ENCODE measurements at regions not wholly inside any gene's neighbourhood (a gene's known extent, or its start where the extent isn't known, plus 50 kb on each side); places are given as distances from the start of the nearest gene placed in this dataset.
A peak's percentile ranks its signal among the peaks of the same experiment; 100 is the strongest.

DNA sequence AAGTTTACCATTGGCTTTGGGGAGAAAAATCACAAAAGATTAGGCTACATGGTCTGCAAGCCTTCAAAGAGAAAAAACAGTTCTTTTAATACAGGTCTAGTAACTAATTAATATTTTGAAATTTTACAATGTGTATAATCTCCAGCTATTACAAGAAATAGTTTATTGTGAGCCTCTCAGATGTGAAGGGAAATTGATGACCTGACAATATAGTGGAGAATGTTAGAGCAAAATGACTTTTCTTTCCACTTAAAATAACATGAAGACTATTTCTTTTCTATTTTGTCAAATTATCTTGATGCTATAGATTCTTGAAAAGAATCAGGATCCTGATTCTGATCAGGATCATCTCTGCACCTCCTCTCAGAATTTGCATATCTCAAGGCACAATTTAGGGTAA is 362.3 kb downstream of the PMP22 start:
- no peak for DNase-seq (ENCODE audit: low read depth, low spot score)

GRCh38 chr17:14902297-14902696 is 362.8 kb downstream of the PMP22 start:
- DNase-seq (ENCODE audit: low read depth, low spot score), result no peak

DNA sequence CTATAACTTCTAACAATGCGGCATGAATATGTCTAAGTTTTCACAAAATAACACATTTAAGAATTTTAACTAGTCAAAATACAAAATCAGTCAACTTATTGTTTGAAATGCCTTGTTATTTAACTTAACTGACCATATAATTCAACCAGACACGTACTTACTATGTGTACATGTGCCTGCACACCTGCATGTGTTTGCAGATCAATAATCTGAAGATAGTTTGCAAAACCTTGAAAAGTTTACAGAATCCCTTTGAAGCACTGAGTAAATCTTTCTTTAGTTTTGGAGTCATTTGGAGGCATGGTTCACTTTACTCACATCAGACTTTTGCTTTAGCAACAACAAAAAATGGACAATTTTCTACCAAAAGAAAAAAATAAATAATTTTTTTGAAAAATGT is 363.8 kb downstream of the PMP22 start:
- no peak for DNase-seq (ENCODE audit: low read depth, low spot score)

DNA sequence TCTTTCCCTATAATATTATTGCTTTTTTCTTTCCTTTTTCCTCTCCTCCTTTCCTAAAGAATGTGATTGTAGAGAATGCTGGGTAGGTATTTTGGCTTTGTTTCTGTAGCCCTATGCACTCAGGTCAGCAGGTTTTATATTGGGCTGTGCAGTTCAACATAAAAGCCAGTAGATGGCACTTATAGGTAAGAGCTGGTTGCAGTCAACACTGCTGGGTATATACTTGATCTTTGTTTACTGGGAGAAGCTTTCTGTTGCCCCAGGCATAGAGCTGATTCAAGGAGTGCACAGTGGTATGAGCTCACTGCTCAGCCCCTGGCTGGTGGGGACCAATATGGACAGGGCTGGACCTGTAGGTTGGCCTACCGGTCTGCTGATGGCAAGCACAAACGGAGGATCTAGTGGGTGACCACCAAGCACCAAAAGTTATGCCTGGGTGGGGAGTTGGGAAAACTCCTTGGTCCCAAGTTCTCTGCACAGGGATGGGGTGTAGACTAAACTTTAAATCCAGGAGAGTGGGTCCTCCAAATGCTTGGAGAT is 378.9 kb downstream of the PMP22 start:
- no peak for DNase-seq (ENCODE audit: low read depth, low spot score)

- DNase-seq (ENCODE audit: low read depth, low spot score), result no peak
Measured at GRCh38 chr17:14882131-14882530, 383.0 kb downstream of the PMP22 start.

DNA sequence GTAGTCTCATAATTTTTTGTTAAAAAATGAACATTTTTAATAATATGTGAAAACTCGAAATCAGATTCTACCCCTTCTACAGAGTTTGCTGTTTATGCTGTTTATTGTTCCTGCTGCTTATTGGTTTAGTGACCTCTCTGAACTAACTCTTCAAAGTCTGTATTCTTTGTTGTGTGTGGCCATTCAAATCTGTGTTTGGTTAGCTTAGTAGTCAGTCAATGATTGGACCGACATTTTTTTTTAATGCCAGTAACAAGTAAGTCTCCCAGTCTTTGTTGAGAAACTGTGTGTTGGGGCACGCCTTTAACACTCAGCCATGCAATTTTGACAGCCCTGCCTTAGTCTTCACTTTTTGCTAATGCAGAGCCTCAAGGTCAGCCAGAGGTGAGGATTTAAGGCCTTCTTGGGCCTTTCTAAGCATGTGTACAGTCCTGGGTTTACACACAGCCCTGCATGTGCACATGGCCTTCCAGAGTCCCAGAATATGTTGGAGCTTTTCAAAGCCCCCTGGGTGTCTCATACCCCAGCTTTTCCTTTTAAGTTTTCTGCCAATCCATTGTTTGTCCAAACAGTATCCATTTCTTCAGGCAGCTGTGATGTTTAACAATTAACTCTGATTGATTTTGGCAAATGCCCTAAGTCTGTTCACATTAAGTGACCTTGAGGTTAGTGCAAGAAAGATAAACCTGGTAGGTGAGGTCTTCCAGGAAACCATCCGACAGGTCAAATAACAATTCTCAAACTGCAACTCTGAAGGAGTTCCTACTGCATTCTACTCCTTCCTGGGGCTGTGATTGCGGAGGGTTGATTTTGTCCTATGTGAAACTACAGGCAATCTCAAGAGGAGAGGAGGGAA is 389.3 kb downstream of the PMP22 start:
- DNase-seq (ENCODE audit: low read depth, low spot score), result no peak

DNA sequence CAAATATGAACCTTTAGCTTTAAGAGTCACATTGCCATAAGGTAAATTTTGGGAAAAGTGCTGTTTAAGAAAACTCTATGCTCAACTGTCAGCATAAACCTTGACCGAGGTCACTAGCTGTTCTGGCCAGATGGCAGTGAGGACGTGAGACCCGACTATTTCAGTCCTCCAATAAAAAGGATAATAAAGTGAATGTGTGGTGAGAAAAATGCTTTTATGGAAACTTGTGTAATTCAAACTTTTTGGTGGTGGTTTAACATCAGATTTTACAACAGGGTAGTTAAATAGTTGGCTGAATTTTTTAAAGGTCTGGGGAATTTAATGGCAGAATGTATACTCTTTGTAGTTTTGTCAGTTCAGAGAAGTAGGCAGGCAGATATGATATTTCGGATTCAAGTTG is 391.1 kb downstream of the PMP22 start:
- DNase-seq (ENCODE audit: low read depth, low spot score), result no peak

DNA sequence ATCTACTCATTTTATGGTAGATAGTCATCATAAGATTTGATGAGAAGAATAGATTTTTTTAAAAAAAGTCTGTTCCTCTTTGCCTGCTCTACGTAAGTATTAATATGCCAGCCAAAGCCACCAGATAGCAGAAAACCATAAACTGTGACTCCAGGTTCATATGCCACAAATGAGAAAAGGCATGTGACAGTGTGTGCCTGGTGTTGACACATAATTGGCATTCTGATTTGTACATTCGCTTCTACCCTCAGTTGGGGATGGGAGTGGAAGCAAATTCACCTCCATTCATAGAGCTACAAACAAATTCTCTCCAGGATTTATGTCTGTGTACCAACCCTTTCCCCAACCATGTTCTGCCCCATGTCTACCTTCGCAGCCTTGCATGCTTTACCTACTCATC is 391.6 kb downstream of the PMP22 start:
- DNase-seq (ENCODE audit: low read depth, low spot score), result no peak

DNA sequence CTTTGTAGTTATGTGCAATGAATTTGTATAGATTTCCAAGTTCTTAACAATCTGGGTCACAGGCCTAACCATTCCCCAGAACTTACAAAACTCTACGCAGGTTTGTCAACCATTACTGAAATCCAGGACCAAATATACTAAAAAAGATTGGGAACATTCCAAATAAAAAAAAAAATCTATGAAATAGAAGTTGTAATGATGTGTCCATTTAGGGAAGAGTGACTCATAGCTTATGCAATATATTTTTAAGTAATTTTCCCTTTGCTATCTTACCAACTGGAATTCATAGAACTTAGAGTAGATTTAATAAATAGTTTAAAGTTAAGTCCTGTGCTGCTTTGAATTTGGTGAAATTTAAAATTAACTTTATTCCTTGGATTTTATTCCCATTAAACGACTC is 393.2 kb downstream of the PMP22 start:
- DNase-seq (ENCODE audit: low read depth, low spot score), result no peak

DNA sequence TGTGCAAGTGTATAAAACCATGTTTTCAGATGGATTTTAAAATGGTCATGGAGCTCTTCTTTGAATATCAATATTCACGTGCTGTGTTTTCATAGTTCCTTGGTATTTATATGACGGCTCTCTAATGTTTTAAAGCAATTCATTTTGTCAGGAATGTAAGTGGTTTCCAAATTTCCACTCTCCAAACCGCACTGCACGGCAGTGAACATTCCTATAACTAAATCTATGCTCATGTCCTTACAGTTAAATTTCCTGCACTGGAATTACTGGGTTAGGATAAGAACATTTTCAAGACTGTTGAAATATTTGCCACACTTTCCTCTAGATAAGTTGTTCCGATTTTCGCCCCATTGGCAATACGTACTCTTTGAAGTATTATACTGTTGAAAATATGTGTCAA is 398.9 kb downstream of the PMP22 start:
- no peak for DNase-seq (ENCODE audit: low read depth, low spot score)

- DNase-seq (ENCODE audit: low read depth, low spot score), result no peak
Measured at GRCh38 chr17:14864127-14864526, 401.0 kb downstream of the PMP22 start.

DNA sequence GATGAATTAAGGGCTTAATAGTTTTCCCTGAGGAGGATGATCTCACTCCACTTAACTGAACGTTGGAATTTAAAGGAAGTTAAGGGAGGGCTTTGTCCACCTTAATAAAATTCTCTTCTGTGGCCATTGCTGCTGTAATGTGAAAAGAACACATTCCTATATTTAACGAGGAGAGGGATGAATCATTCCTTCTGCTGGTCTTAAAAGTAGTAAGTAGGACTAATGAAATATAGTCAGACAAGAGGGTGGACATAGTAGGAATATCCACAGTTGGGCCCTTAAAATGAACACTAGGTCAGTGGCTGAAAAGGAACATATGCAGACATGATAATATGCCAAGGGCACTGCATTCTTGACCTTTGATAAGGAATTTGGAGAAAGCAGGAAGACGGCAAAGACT is 405.6 kb downstream of the PMP22 start:
- DNase-seq (ENCODE audit: low read depth, low spot score), result no peak

GRCh38 chr17:14856176-14856575 is 408.9 kb downstream of the PMP22 start:
- DNase-seq (ENCODE audit: low read depth, low spot score), result no peak

- DNase-seq (ENCODE audit: low read depth, low spot score), result no peak
Measured at GRCh38 chr17:14854691-14855090, 410.4 kb downstream of the PMP22 start.

DNA sequence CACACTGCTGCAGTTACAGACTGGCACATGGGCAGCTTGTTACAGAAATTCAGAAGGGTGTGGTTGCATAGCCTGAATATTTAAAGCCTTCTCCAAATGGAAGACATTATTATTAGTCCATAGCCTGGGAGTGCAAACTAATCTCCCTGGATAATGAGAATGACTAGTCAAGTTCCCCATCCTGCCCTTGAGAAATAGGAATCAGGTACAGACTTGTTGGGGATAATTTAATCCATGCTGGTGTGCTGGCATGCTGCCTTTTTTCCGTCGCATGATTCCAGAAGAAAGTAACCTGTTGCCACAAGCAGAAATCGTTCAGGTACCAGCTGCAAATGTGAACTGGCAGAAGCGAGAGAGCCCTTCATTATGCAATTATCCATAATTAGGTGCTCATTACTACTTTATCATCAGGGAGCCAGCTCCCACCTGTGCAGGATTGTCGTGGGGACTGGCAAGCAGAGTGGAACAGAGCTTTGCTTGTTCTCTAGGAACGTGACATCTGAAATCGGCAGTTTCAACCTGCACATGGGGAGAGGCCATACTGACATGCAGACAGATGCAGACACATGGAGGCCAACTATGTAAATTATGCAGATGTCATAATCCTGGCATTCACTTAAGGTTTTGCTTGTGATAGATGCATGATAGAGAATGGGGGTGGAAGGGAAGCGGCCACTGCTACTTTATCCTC is 419.4 kb downstream of the PMP22 start:
- DNase-seq (ENCODE audit: low read depth, low spot score), result no peak

GRCh38 chr17:14843086-14843795 is 421.9 kb downstream of the PMP22 start:
- no peak for DNase-seq (ENCODE audit: low read depth, low spot score)

GRCh38 chr17:14840616-14841231 is 424.4 kb downstream of the PMP22 start:
- peak; percentile 18 for DNase-seq (ENCODE audit: low read depth, low spot score)

DNA sequence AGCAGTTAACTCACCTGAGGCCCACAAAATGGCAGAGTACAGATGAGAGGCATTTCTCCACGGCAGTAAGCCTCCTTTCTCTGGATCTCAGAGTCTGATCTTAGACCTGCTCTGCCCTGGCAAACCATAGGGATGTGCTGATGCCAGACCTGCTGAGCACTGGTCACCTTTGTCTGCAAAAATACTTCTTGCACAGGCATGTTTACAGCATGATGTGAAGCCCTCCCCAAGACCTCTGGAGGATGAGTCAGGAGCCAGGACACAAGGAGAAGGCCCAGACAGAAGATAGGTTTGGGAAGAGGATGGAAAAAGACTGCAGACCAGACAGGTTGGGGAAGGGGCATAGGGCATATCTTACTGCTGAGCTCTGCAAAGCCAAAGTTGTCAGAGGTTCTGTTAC is 426.6 kb downstream of the PMP22 start:
- no peak for DNase-seq (ENCODE audit: low read depth, low spot score)

GRCh38 chr17:14833201-14833785 is 431.8 kb downstream of the PMP22 start:
- DNase-seq (ENCODE audit: low read depth, low spot score), result no peak

- DNase-seq (ENCODE audit: low read depth, low spot score), result no peak
Measured at GRCh38 chr17:14831491-14831890, 433.6 kb downstream of the PMP22 start.

DNA sequence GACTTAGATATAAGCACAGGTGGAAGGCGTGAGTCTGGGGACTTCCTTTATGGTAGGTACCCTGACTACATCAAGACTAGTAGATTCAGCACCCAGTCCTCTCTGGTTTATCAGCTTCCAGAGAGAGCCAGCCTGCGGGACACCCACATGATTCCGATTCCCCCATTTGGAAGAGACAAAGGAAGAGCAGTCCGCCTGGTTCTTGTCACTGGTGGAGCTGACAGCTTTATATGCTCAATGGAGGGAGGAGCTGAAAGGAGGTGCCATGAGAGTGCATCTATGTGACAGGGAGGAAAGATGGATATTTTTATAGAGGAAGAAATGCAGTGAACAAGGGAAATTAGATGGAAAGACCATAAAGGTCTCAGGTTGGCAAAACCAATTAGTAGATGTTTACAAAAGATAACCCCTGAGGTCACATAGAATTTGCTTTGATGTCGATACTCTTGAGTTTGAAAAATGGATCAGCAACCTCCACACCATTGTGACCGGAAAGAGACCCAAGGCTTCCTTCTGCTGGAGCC is 437.7 kb downstream of the PMP22 start:
- DNase-seq (ENCODE audit: low read depth, low spot score), result no peak

Data from smooth muscle cell of the brain vasculature (primary cell).